ENCODE measurements at regions not wholly inside any gene's neighbourhood (a gene's known extent, or its start where the extent isn't known, plus 50 kb on each side); places are given as distances from the start of the nearest gene placed in this dataset.
"Not testable (repeated sequence)": the region's sequence is repeated elsewhere in the genome, so short reads cannot be mapped to it uniquely, and the experiment has no call there.

- H3K4me3 Mint-ChIP-seq = no peak overlapping the region
Observed at GRCh38 chr10:16119445-16119844, 259.1 kb upstream of the MINDY3 start.

GRCh38 chr10:16120563-16120962, 260.3 kb upstream of the MINDY3 start:
- H3K4me1 Mint-ChIP-seq (ENCODE audit: unreplicated experiment) = no peaks in the 10 kb centered on the region
- DNase-seq (ENCODE audit: extremely low spot score, unreplicated experiment) = no peak
- no peaks in the 10 kb centered on the region for H3K9me3 Mint-ChIP-seq
- peaks cover 10% of the 10 kb centered on the region for H3K27me3 Mint-ChIP-seq
- no peak overlapping the region for H3K4me3 Mint-ChIP-seq
- TF ChIP-seq CTCF (conservative IDR thresholded peaks at IDR 0.05) = no peak
- no peak overlapping the region for H3K27ac Mint-ChIP-seq
- no peaks in the 10 kb centered on the region for H3K36me3 Mint-ChIP-seq

More at GRCh38 chr10:16119445-16119844, 259.1 kb upstream of the MINDY3 start:
- no peak for TF ChIP-seq CTCF (conservative IDR thresholded peaks at IDR 0.05)
- no peaks in the 10 kb centered on the region for H3K4me1 Mint-ChIP-seq (ENCODE audit: unreplicated experiment)
- H3K9me3 Mint-ChIP-seq = no peaks in the 10 kb centered on the region
- DNase-seq (ENCODE audit: extremely low spot score, unreplicated experiment) = no peak
- no peaks in the 10 kb centered on the region for H3K36me3 Mint-ChIP-seq
- H3K27ac Mint-ChIP-seq = no peak overlapping the region
- peaks cover 10% of the 10 kb centered on the region for H3K27me3 Mint-ChIP-seq

- no peaks in the 10 kb centered on the region for H3K9me3 Mint-ChIP-seq
- TF ChIP-seq CTCF (conservative IDR thresholded peaks at IDR 0.05) = no peak
- H3K27me3 Mint-ChIP-seq = peaks cover 4% of the 10 kb centered on the region
- DNase-seq (ENCODE audit: extremely low spot score, unreplicated experiment) = no peak
- H3K4me3 Mint-ChIP-seq = no peak overlapping the region
- no peaks in the 10 kb centered on the region for H3K36me3 Mint-ChIP-seq
- no peak overlapping the region for H3K27ac Mint-ChIP-seq
- H3K4me1 Mint-ChIP-seq (ENCODE audit: unreplicated experiment) = no peaks in the 10 kb centered on the region
Observed at GRCh38 chr10:16141499-16141898, 281.2 kb upstream of the MINDY3 start.

- no peak for DNase-seq (ENCODE audit: extremely low spot score, unreplicated experiment)
- H3K36me3 Mint-ChIP-seq = no peaks in the 10 kb centered on the region
- H3K4me1 Mint-ChIP-seq (ENCODE audit: unreplicated experiment) = no peaks in the 10 kb centered on the region
- no peaks in the 10 kb centered on the region for H3K9me3 Mint-ChIP-seq
- no peak overlapping the region for H3K27ac Mint-ChIP-seq
- H3K27me3 Mint-ChIP-seq = peaks cover 4% of the 10 kb centered on the region
- H3K4me3 Mint-ChIP-seq = no peak overlapping the region
- TF ChIP-seq CTCF (conservative IDR thresholded peaks at IDR 0.05) = no peak
Observed at GRCh38 chr10:16146993-16147392, 286.7 kb upstream of the MINDY3 start.

- H3K27me3 Mint-ChIP-seq = peaks cover 7% of the 10 kb centered on the region
- TF ChIP-seq CTCF (conservative IDR thresholded peaks at IDR 0.05) = no peak
- H3K36me3 Mint-ChIP-seq = no peaks in the 10 kb centered on the region
- H3K27ac Mint-ChIP-seq = no peak overlapping the region
- no peak overlapping the region for H3K4me3 Mint-ChIP-seq
- no peak for DNase-seq (ENCODE audit: extremely low spot score, unreplicated experiment)
- H3K9me3 Mint-ChIP-seq = no peaks in the 10 kb centered on the region
- H3K4me1 Mint-ChIP-seq (ENCODE audit: unreplicated experiment) = no peaks in the 10 kb centered on the region
Observed at GRCh38 chr10:16155834-16156233, 281.0 kb upstream of the PTER start.

- no peaks in the 10 kb centered on the region for H3K4me1 Mint-ChIP-seq (ENCODE audit: unreplicated experiment)
Observed at GRCh38 chr10:16156681-16157080, 280.1 kb upstream of the PTER start.

GRCh38 chr10:16165067-16165466, 271.7 kb upstream of the PTER start:
- H3K9me3 Mint-ChIP-seq; H3K4me1 Mint-ChIP-seq (ENCODE audit: unreplicated experiment); H3K27ac Mint-ChIP-seq; H3K4me3 Mint-ChIP-seq; DNase-seq (ENCODE audit: extremely low spot score, unreplicated experiment); H3K27me3 Mint-ChIP-seq; H3K36me3 Mint-ChIP-seq: not testable (repeated sequence)

More at GRCh38 chr10:16156681-16157080, 280.1 kb upstream of the PTER start:
- no peak for TF ChIP-seq CTCF (conservative IDR thresholded peaks at IDR 0.05)
- no peak for DNase-seq (ENCODE audit: extremely low spot score, unreplicated experiment)
- no peak overlapping the region for H3K4me3 Mint-ChIP-seq
- peaks cover 7% of the 10 kb centered on the region for H3K27me3 Mint-ChIP-seq
- H3K9me3 Mint-ChIP-seq = no peaks in the 10 kb centered on the region
- H3K36me3 Mint-ChIP-seq = no peaks in the 10 kb centered on the region
- no peak overlapping the region for H3K27ac Mint-ChIP-seq
